Stomach (tissue), 4 donors: ENCODE measurements at regions not wholly inside any gene's neighbourhood (a gene's known extent, or its start where the extent isn't known, plus 50 kb on each side); places are given as distances from the start of the nearest gene placed in this dataset.

Source experiments
- CTCF ChIP-seq, 7 experiments: fragments of 450-650 bp in 4 of 7; fragments of 200-600 bp in 3 of 7; sonication (generic) in 3 of 7; IDR thresholded peaks; one replicate each; pipeline ENCODE4 v1.5.1; 2016 to 2019; ENCODE audit warnings: antibody characterized with exemption in 7 of 7, control low read depth in 2 of 7, mild to moderate bottlenecking in 1 of 7
- EP300 ChIP-seq: sonication (generic); formaldehyde crosslinking; IDR thresholded peaks from one replicate; pipeline ENCODE4 v1.6.1; 2017; ENCODE audit warnings: antibody characterized with exemption
- POLR2A ChIP-seq, 4 donors: fragments of 450-650 bp; IDR thresholded peaks; one replicate each; pipeline ENCODE4 v1.6.1; 2016; ENCODE audit warnings: antibody characterized with exemption in 4 of 4, control low read depth in 2 of 4, mild to moderate bottlenecking in 1 of 4, moderate library complexity in 1 of 4
- POLR2AphosphoS5 ChIP-seq, 3 donors: sonication (generic); formaldehyde crosslinking; IDR thresholded peaks; one replicate each; pipeline ENCODE4 v1.6.1; 2016; ENCODE audit warnings: antibody characterized with exemption in 3 of 3

- TF ChIP-seq CTCF (IDR thresholded peaks at IDR 0.05): no peak
- no peak for TF ChIP-seq POLR2AphosphoS5 (IDR thresholded peaks at IDR 0.05)
- no peak for TF ChIP-seq POLR2A (IDR thresholded peaks at IDR 0.05)
- TF ChIP-seq EP300: no peak
These were observed 813.2 kb downstream of the PLA2G4A start for GRCh38 chr1:187641907-187642306.
